ENCODE measurements at regions not wholly inside any gene's neighbourhood (a gene's known extent, or its start where the extent isn't known, plus 50 kb on each side); places are given as distances from the start of the nearest gene placed in this dataset.

- Histone ChIP-seq H3K4me1 (ENCODE audit: control insufficient read depth, extremely low read depth, insufficient read depth, low read length) (no peaks in the 10 kb centered on the region), H3K9me3 (replicated peaks; ENCODE audit: control insufficient read depth, insufficient read depth, low read length) (no peaks in the 10 kb centered on the region), H3K9ac (replicated peaks; ENCODE audit: extremely low read depth, insufficient read depth, low read length) (no peak overlapping the region), H3K4me2 (ENCODE audit: insufficient read depth, low read length) (no peak overlapping the region), H3K9me1 (replicated peaks; ENCODE audit: control insufficient read depth, extremely low read depth, insufficient read depth, low read length) (no peaks in the 10 kb centered on the region), H3K27ac (ENCODE audit: insufficient read depth, low read depth, low read length) (no peak overlapping the region), H3K27me3 (ENCODE audit: control insufficient read depth in 2 of 2, insufficient read depth in 2 of 2, low read length in 2 of 2) (no peaks in the 10 kb centered on the region), H3K4me3 (replicated peaks in 1 of 3; ENCODE audit: insufficient read depth in 1 of 3, low read depth in 1 of 3, low read length in 3 of 3) (no peak overlapping the region), H4K20me1 (replicated peaks; ENCODE audit: control insufficient read depth, extremely low read depth, insufficient read depth, low read length) (no peaks in the 10 kb centered on the region), H3K79me2 (ENCODE audit: control insufficient read depth, insufficient read depth, low read length) (no peaks in the 10 kb centered on the region), H2AFZ (ENCODE audit: low read depth, low read length) (no peak overlapping the region), H3K36me3 (ENCODE audit: control insufficient read depth in 2 of 2, extremely low read depth in 1 of 2, insufficient read depth in 2 of 2, low read length in 2 of 2) (no peaks in the 10 kb centered on the region)
- dilution Hi-C loops (cut with MboI; ENCODE audit: extremely low pct_ligation_motif_present, low sequenced_read_pairs) (no loop called here), intact Hi-C loops (cut with micrococcal nuclease) (no loop called here)
- ChIA-PET CTCF (no interaction called here), POLR2A (no interaction called here)
- DNase-seq (ENCODE audit: low read depth, low spot score) (no peak), FAIRE-seq (no peak)
- no peak for TF ChIP-seq MAX (IDR thresholded peaks at IDR 0.05; ENCODE audit: insufficient read depth, insufficient read length)
- no peak for TF ChIP-seq EZH2 (IDR thresholded peaks at IDR 0.05; ENCODE audit: borderline replicate concordance, low read depth, low read length, severe bottlenecking)
- TF ChIP-seq JUN (IDR thresholded peaks at IDR 0.05; ENCODE audit: borderline replicate concordance, insufficient read depth, insufficient read length, low read depth) = no peak
- TF ChIP-seq CTCF (IDR thresholded peaks at IDR 0.05; ENCODE audit: extremely low read depth in 1 of 2, insufficient read depth in 1 of 2, low read depth in 1 of 2, low read length in 2 of 2) = no peak
- TF ChIP-seq POLR2A (IDR thresholded peaks at IDR 0.05; ENCODE audit: low read depth, low read length) = no peak
- no peak for TF ChIP-seq GATA2 (IDR thresholded peaks at IDR 0.05; ENCODE audit: insufficient read depth, insufficient read length, low read depth, low read length)
- no TSS peak for BruUV-seq (replicated peaks)
Observed at GRCh38 chr13:82118589-82118988, 1763.7 kb downstream of the SLITRK1 start.

GRCh38 chr13:82116422-82116989 lies 1765.8 kb downstream of the SLITRK1 start:
- POLR2A ChIA-PET = no interaction called here
- no peak overlapping the region for H3K4me3 ChIP-seq (replicated peaks in 1 of 3; ENCODE audit: insufficient read depth in 1 of 3, low read depth in 1 of 3, low read length in 3 of 3)
- dilution Hi-C loops (cut with MboI; ENCODE audit: extremely low pct_ligation_motif_present, low sequenced_read_pairs) (no loop called here), intact Hi-C loops (cut with micrococcal nuclease) (no loop called here)
- no peak overlapping the region for H2AFZ ChIP-seq (ENCODE audit: low read depth, low read length)
- no peaks in the 10 kb centered on the region for H3K4me1 ChIP-seq (ENCODE audit: control insufficient read depth, extremely low read depth, insufficient read depth, low read length)
- DNase-seq (ENCODE audit: low read depth, low spot score) (no peak), FAIRE-seq (no peak)
- H4K20me1 ChIP-seq (replicated peaks; ENCODE audit: control insufficient read depth, extremely low read depth, insufficient read depth, low read length) = no peaks in the 10 kb centered on the region
- H3K79me2 ChIP-seq (ENCODE audit: control insufficient read depth, insufficient read depth, low read length) = no peaks in the 10 kb centered on the region
- no peak overlapping the region for H3K4me2 ChIP-seq (ENCODE audit: insufficient read depth, low read length)
- H3K9ac ChIP-seq (replicated peaks; ENCODE audit: extremely low read depth, insufficient read depth, low read length) = no peak overlapping the region
- CTCF ChIA-PET = no interaction called here
- no TSS peak for BruUV-seq (replicated peaks)
- no peak overlapping the region for H3K27ac ChIP-seq (ENCODE audit: insufficient read depth, low read depth, low read length)
- no peaks in the 10 kb centered on the region for H3K36me3 ChIP-seq (ENCODE audit: control insufficient read depth in 2 of 2, extremely low read depth in 1 of 2, insufficient read depth in 2 of 2, low read length in 2 of 2)
- no peak for TF ChIP-seq GATA2 (IDR thresholded peaks at IDR 0.05; ENCODE audit: insufficient read depth, insufficient read length, low read depth, low read length)
- TF ChIP-seq POLR2AphosphoS5 (IDR thresholded peaks at IDR 0.05; ENCODE audit: insufficient read depth, low read depth, low read length) = no peak
- TF ChIP-seq JUN (IDR thresholded peaks at IDR 0.05; ENCODE audit: borderline replicate concordance, insufficient read depth, insufficient read length, low read depth) = no peak
- TF ChIP-seq EZH2 (IDR thresholded peaks at IDR 0.05; ENCODE audit: borderline replicate concordance, low read depth, low read length, severe bottlenecking) = no peak
- no peak for TF ChIP-seq POLR2A (IDR thresholded peaks at IDR 0.05; ENCODE audit: low read depth, low read length)
- no peak for TF ChIP-seq MAX (IDR thresholded peaks at IDR 0.05; ENCODE audit: insufficient read depth, insufficient read length)
- TF ChIP-seq MYC (IDR thresholded peaks at IDR 0.05; ENCODE audit: low read depth, low read length) = no peak
- TF ChIP-seq FOS (IDR thresholded peaks at IDR 0.05; ENCODE audit: borderline replicate concordance, insufficient read depth, low read length) = no peak
- TF ChIP-seq CTCF (IDR thresholded peaks at IDR 0.05; ENCODE audit: extremely low read depth in 1 of 2, insufficient read depth in 1 of 2, low read depth in 1 of 2, low read length in 2 of 2) = no peak
- H3K27me3 ChIP-seq (ENCODE audit: control insufficient read depth in 2 of 2, insufficient read depth in 2 of 2, low read length in 2 of 2) = no peaks in the 10 kb centered on the region
- H3K9me1 ChIP-seq (replicated peaks; ENCODE audit: control insufficient read depth, extremely low read depth, insufficient read depth, low read length) = no peaks in the 10 kb centered on the region
- H3K9me3 ChIP-seq (replicated peaks; ENCODE audit: control insufficient read depth, insufficient read depth, low read length) = no peaks in the 10 kb centered on the region

Measured in endothelial cell of umbilical vein (primary cell).